GM19468 (cell line): ENCODE measurements at regions not wholly inside any gene's neighbourhood (a gene's known extent, or its start where the extent isn't known, plus 50 kb on each side); places are given as distances from the start of the nearest gene placed in this dataset.

Experiments used
- ATAC-seq: cut with Tn5 transposase; IDR thresholded peaks from one replicate; pipeline ENCODE4 v1.9.1; 2021; ENCODE audit warnings: mild to moderate bottlenecking, moderate library complexity, moderate number of reproducible peaks; ENCODE audit not compliant: unreplicated experiment; ENCODE audit errors: extremely low read depth

- no peak for ATAC-seq
These were observed 297.0 kb downstream of the SEC14L1 start for GRCh38 chr17:77437747-77438146.

GRCh38 chr17:77438241-77439188, 297.7 kb downstream of the SEC14L1 start:
- ATAC-seq, result no peak

- ATAC-seq, result no peak
These were observed 298.6 kb downstream of the SEC14L1 start for GRCh38 chr17:77439189-77440018.

- no peak for ATAC-seq
These were observed 299.8 kb downstream of the SEC14L1 start for GRCh38 chr17:77440560-77440981.

GRCh38 chr17:77441130-77441920, 300.6 kb downstream of the SEC14L1 start:
- ATAC-seq, result no peak

GRCh38 chr17:77441940-77442339, 301.2 kb downstream of the SEC14L1 start:
- no peak for ATAC-seq

- ATAC-seq, result no peak
These were observed 302.4 kb downstream of the SEC14L1 start for GRCh38 chr17:77442976-77443747.

GRCh38 chr17:77443748-77444260, 303.0 kb downstream of the SEC14L1 start:
- ATAC-seq, result no peak

- ATAC-seq, result no peak
These were observed 303.8 kb downstream of the SEC14L1 start for GRCh38 chr17:77444628-77444983.

- no peak for ATAC-seq
These were observed 304.4 kb downstream of the SEC14L1 start for GRCh38 chr17:77444984-77445759.

GRCh38 chr17:77445760-77446532, 305.2 kb downstream of the SEC14L1 start:
- no peak for ATAC-seq

- no peak for ATAC-seq
These were observed 306.3 kb downstream of the SEC14L1 start for GRCh38 chr17:77446940-77447634.

- ATAC-seq, result no peak
These were observed 308.7 kb downstream of the SEC14L1 start for GRCh38 chr17:77449373-77449907.

GRCh38 chr17:77449908-77450741, 309.4 kb downstream of the SEC14L1 start:
- no peak for ATAC-seq

GRCh38 chr17:77450742-77451244, 310.0 kb downstream of the SEC14L1 start:
- ATAC-seq, result no peak
